HEK293 (cell line): ENCODE measurements at regions not wholly inside any gene's neighbourhood (a gene's known extent, or its start where the extent isn't known, plus 50 kb on each side); places are given as distances from the start of the nearest gene placed in this dataset.

ENCODE experiments used
- CTCF ChIP-seq: fragments of 450-650 bp; formaldehyde crosslinking; IDR thresholded peaks from 2 replicates; pipeline ENCODE4 v1.5.1; 2016; ENCODE audit warnings: missing biosample characterization, missing genetic modification characterization
- KLF10 ChIP-seq: fragments of 450-650 bp; IDR thresholded peaks from 2 replicates; pipeline ENCODE4 v1.5.1; 2018; ENCODE audit warnings: missing biosample characterization, mild to moderate bottlenecking, missing genetic modification characterization
- TSHZ1 ChIP-seq: fragments of 450-650 bp; formaldehyde crosslinking; IDR thresholded peaks from 2 replicates; pipeline ENCODE4 v1.5.1; 2016; ENCODE audit warnings: missing biosample characterization, missing genetic modification characterization, borderline replicate concordance
- ZBTB21 ChIP-seq: fragments of 450-650 bp; formaldehyde crosslinking; IDR thresholded peaks from 2 replicates; pipeline ENCODE4 v1.5.1; 2017; ENCODE audit warnings: missing biosample characterization, missing genetic modification characterization
- ZFP37 ChIP-seq: fragments of 450-650 bp; formaldehyde crosslinking; IDR thresholded peaks from 2 replicates; pipeline ENCODE4 v1.5.1; 2016; ENCODE audit warnings: missing biosample characterization, missing genetic modification characterization
- ZSCAN16 ChIP-seq: fragments of 450-650 bp; formaldehyde crosslinking; IDR thresholded peaks from 2 replicates; pipeline ENCODE4 v1.5.1; 2016; ENCODE audit warnings: missing biosample characterization, missing genetic modification characterization

GRCh38 chr9:100785946-100786345 is 208.1 kb downstream of the CAVIN4 start:
- no peak for TF ChIP-seq CTCF
- no peak for TF ChIP-seq TSHZ1 (tag by site-specific recombination)
- no peak for TF ChIP-seq ZBTB21 (tag by site-specific recombination)
- no peak for TF ChIP-seq KLF10 (tag by site-specific recombination)
- no peak for TF ChIP-seq ZFP37 (tag by site-specific recombination)
- TF ChIP-seq ZSCAN16: no peak
